ENCODE measurements at regions not wholly inside any gene's neighbourhood (a gene's known extent, or its start where the extent isn't known, plus 50 kb on each side); places are given as distances from the start of the nearest gene placed in this dataset.

GRCh38 chr6:44542401-44543116 is 155.1 kb downstream of the CDC5L start:
- DNase-seq, result peak; percentile 19 to 56
- Histone ChIP-seq H3K4me3 (replicated peaks in 1 of 3) (no peak overlapping the region), H3K27ac (peak overlapping the region in 2 of 3 donors; percentile 43 to 51), H3K9me3 (no peaks in the 10 kb centered on the region), H3K36me3 (no peaks in the 10 kb centered on the region), H3K4me1 (peaks cover 0 to 18% of the 10 kb centered on the region in 2 donors), H3K27me3 (no peaks in the 10 kb centered on the region)
- intact Hi-C loops (cut with DNase I), result no loop called here
- WGBS, 2 donors, result 42 to 49% methylated on average over 21 of the region's 21 CpGs
- TF ChIP-seq CTCF (IDR thresholded peaks at IDR 0.05) (no peak), POLR2A (IDR thresholded peaks at IDR 0.05) (no peak)

- Histone ChIP-seq H3K36me3 (no peaks in the 10 kb centered on the region), H3K9me3 (no peaks in the 10 kb centered on the region), H3K4me1 (peaks cover 0 to 18% of the 10 kb centered on the region in 2 donors), H3K27me3 (no peaks in the 10 kb centered on the region), H3K4me3 (replicated peaks in 1 of 3) (no peak overlapping the region), H3K27ac (no peak overlapping the region)
- intact Hi-C loops (cut with DNase I), result no loop called here
- WGBS, 2 donors, result 95 to 98% methylated on average over 3 of the region's 3 CpGs
- TF ChIP-seq CTCF (IDR thresholded peaks at IDR 0.05) (no peak), POLR2A (IDR thresholded peaks at IDR 0.05) (no peak)
- DNase-seq, result no peak
Observed at GRCh38 chr6:44543664-44544063, 156.2 kb downstream of the CDC5L start.

- intact Hi-C loops (cut with DNase I), result no loop called here
- no peaks in the 10 kb centered on the region for H3K9me3 ChIP-seq
- TF ChIP-seq CTCF (IDR thresholded peaks at IDR 0.05) (no peak), POLR2A (IDR thresholded peaks at IDR 0.05) (no peak)
- H3K27me3 ChIP-seq, result no peaks in the 10 kb centered on the region
- H3K4me3 ChIP-seq (replicated peaks in 1 of 3), result no peak overlapping the region
- H3K4me1 ChIP-seq, result peaks cover 0 to 18% of the 10 kb centered on the region in 2 donors
- DNase-seq, result no peak
- H3K27ac ChIP-seq, result no peak overlapping the region
- H3K36me3 ChIP-seq, result no peaks in the 10 kb centered on the region
- WGBS, 2 donors, result 90 to 95% methylated on average over 1 of the region's 1 CpG
Observed at GRCh38 chr6:44545224-44545623, 157.7 kb downstream of the CDC5L start.

GRCh38 chr6:44548319-44548718 is 160.8 kb downstream of the CDC5L start:
- Histone ChIP-seq H3K9me3 (no peaks in the 10 kb centered on the region), H3K4me1 (peaks cover 0 to 2% of the 10 kb centered on the region in 2 donors), H3K4me3 (replicated peaks in 1 of 3) (no peak overlapping the region), H3K36me3 (no peaks in the 10 kb centered on the region), H3K27me3 (no peaks in the 10 kb centered on the region), H3K27ac (no peak overlapping the region)
- intact Hi-C loops (cut with DNase I), result no loop called here
- TF ChIP-seq CTCF (IDR thresholded peaks at IDR 0.05) (no peak), POLR2A (IDR thresholded peaks at IDR 0.05) (no peak)
- no peak for DNase-seq
- 87 to 89% methylated on average over 4 of the region's 4 CpGs for WGBS, 2 donors

GRCh38 chr6:44549516-44549915 is 162.0 kb downstream of the CDC5L start:
- H3K4me1 ChIP-seq, result no peaks in the 10 kb centered on the region
- no peak for DNase-seq
- H3K27ac ChIP-seq, result no peak overlapping the region
- no peaks in the 10 kb centered on the region for H3K36me3 ChIP-seq
- no peak overlapping the region for H3K4me3 ChIP-seq (replicated peaks in 1 of 3)
- TF ChIP-seq POLR2A (IDR thresholded peaks at IDR 0.05) (no peak), CTCF (IDR thresholded peaks at IDR 0.05) (no peak)
- intact Hi-C loops (cut with DNase I), result no loop called here
- WGBS, 2 donors, result 94 to 96% methylated on average over 3 of the region's 3 CpGs
- H3K27me3 ChIP-seq, result no peaks in the 10 kb centered on the region
- no peaks in the 10 kb centered on the region for H3K9me3 ChIP-seq
